OCI-LY7 (cell line): ENCODE measurements at regions not wholly inside any gene's neighbourhood (a gene's known extent, or its start where the extent isn't known, plus 50 kb on each side); places are given as distances from the start of the nearest gene placed in this dataset.

ENCODE experiments used
- CTCF ChIP-seq: fragments of 200-600 bp; sonication (generic); conservative IDR thresholded peaks from 2 replicates; pipeline ENCODE4 v1.5.1; 2014; ENCODE audit warnings: mild to moderate bottlenecking, antibody characterized with exemption, low read length, moderate library complexity, mixed read lengths
- EZH2phosphoT487 ChIP-seq: fragments of 200-600 bp; sonication (generic); IDR thresholded peaks from 2 replicates; pipeline ENCODE4 v1.6.1; 2018; ENCODE audit warnings: low read depth, borderline replicate concordance, mild to moderate bottlenecking, mixed run types, antibody characterized with exemption, low read length, moderate library complexity, mixed read lengths

GRCh38 chr3:34411596-34411995 lies 613.2 kb downstream of the PDCD6IP start:
- TF ChIP-seq CTCF = no peak
- TF ChIP-seq EZH2phosphoT487 = no peak
